Hepatocyte (in vitro differentiated cells): ENCODE measurements at regions not wholly inside any gene's neighbourhood (a gene's known extent, or its start where the extent isn't known, plus 50 kb on each side); places are given as distances from the start of the nearest gene placed in this dataset.

Source experiments
- CTCF ChIP-seq: fragments of 200-600 bp; sonication (generic); IDR thresholded peaks from 2 replicates; pipeline ENCODE4 v1.5.1; 2016; ENCODE audit warnings: antibody characterized with exemption, mild to moderate bottlenecking; ENCODE audit not compliant: poor library complexity
- EZH2 ChIP-seq: fragments of 200-600 bp; sonication (generic); IDR thresholded peaks from 2 replicates; pipeline ENCODE4 v1.6.1; 2016; ENCODE audit warnings: antibody characterized with exemption, mild to moderate bottlenecking, borderline replicate concordance
- EZH2phosphoT487 ChIP-seq: fragments of 200-600 bp; sonication (generic); IDR thresholded peaks from one replicate; pipeline ENCODE4 v1.6.1; 2018; ENCODE audit warnings: antibody characterized with exemption, mild to moderate bottlenecking, low read depth, moderate library complexity; ENCODE audit not compliant: unreplicated experiment, severe bottlenecking

DNA sequence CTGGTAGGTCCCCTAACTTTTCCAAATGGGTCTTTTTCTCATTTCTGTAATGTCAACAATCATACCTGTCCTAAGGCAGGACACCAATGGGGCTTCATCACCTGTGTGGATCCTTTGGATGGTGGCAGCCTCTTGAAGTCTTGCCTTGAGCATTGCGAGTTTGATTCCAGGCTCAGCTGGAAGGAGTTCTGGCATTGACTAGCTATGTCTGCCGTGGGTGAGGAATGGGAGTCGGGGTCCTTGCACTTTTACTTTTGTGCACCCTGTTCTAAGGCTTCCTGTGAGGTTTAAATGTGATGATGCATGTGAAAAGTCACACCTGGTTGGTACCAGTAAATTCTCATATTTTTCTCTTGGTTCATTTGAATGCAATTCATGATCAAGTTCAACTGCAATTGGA, 55.9 kb upstream of the CTBP2 start:
- TF ChIP-seq CTCF = no peak
- TF ChIP-seq EZH2 = no peak
- TF ChIP-seq EZH2phosphoT487 = no peak
